T-helper 9 cell (primary cell): ENCODE measurements at regions not wholly inside any gene's neighbourhood (a gene's known extent, or its start where the extent isn't known, plus 50 kb on each side); places are given as distances from the start of the nearest gene placed in this dataset.
"Not testable (repeated sequence)": the region's sequence is repeated elsewhere in the genome, so short reads cannot be mapped to it uniquely, and the experiment has no call there.

Experiments used
- DNase-seq: peaks from one replicate; pipeline ENCODE4 v3.0.0-alpha.2; 2020

DNA sequence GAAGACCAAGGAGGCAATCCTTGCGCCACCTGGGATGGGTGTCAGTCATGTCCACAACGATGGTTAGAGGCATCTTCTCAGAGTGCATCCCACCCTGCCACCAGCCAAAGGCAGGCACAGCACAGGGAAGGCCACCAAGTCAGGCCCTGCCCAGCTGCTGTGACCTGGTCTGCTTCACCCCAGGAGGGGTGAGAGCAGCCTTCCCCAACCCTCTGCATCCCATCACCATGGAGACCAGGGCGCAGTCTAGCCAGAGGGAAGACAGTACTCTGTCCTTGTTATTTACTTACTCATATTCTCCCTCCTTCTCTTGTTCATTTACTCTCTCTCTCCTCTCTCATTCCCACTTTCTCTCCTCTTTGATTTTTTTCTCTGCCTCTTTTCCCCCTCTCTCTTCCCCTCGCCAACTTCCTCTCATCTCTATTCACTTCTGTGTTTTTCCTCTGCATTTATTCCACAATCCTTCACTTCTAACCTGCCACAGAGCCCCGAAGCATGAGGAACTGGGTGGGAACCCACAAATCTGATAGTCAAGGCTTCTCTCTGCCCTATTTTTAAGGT is 749.4 kb downstream of the UQCRFS1 start:
- no peak for DNase-seq

GRCh38 chr19:28457620-28458019 is 755.3 kb downstream of the UQCRFS1 start:
- DNase-seq = no peak

- DNase-seq = no peak
These were observed 756.1 kb downstream of the UQCRFS1 start for GRCh38 chr19:28456708-28457320.

- no peak for DNase-seq
These were observed 756.7 kb downstream of the UQCRFS1 start for GRCh38 chr19:28456252-28456651.

GRCh38 chr19:28454083-28454482 is 758.9 kb downstream of the UQCRFS1 start:
- no peak for DNase-seq

GRCh38 chr19:28453420-28453819 is 759.5 kb downstream of the UQCRFS1 start:
- no peak for DNase-seq

GRCh38 chr19:28449803-28450202 is 763.1 kb downstream of the UQCRFS1 start:
- DNase-seq = no peak

GRCh38 chr19:28446511-28446910 is 766.4 kb downstream of the UQCRFS1 start:
- no peak for DNase-seq

DNA sequence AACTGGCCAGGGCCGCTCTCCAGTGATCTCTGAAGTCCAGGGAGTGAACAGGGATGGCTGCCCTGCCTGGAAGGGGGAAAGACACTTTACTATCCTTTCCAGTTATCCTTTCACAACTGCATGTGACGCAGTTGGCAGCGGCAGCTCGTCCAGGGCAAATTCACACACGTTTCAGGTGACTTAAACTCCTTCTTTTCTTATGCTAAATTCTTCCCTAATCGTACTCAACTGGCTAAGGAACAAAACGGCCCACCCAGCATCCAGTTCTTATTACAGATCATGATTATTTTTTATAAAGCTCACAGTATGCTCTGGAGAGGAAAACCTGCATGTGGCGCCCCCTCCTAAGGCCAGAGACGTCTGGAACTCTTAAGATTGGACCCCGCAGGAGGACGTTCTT is 767.1 kb downstream of the UQCRFS1 start:
- DNase-seq = no peak

DNA sequence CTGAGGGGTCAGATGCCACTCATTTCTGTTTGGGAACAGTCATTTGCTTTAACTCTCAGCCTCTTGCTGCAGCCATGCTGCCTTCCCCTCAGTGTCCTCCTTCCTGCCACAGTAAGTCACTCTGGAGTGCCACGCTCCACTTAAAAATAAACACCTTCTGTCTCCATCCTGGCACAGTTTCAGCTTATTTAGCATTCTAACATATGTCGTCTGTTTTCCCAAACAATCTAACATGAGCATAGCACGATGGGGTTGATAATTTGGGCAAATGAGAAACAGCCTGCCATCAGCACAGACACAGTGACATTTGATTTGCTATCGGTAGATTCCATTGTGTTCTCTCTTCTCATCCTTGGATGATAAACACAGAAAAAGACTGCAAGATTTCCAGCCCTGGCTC is 768.6 kb downstream of the UQCRFS1 start:
- no peak for DNase-seq

DNA sequence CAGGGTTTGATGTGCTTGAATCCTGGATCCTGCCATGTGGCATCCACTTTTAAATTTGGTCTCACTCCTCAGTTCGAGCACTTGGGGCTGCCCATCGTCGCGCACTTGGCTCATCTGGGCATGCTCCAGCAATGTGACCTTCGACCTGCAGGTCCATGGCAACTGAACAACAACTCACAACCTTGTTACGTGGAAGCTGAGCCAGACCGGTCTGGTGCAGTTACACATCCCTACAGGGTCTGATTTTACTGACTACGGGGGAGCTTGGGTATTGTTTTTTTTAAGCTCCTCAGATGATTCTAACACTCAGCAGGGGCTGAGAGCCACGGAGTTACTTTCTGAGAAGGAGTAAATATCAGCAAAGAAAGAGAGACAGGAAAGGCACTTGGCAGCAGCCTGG is 769.6 kb downstream of the UQCRFS1 start:
- no peak for DNase-seq

DNA sequence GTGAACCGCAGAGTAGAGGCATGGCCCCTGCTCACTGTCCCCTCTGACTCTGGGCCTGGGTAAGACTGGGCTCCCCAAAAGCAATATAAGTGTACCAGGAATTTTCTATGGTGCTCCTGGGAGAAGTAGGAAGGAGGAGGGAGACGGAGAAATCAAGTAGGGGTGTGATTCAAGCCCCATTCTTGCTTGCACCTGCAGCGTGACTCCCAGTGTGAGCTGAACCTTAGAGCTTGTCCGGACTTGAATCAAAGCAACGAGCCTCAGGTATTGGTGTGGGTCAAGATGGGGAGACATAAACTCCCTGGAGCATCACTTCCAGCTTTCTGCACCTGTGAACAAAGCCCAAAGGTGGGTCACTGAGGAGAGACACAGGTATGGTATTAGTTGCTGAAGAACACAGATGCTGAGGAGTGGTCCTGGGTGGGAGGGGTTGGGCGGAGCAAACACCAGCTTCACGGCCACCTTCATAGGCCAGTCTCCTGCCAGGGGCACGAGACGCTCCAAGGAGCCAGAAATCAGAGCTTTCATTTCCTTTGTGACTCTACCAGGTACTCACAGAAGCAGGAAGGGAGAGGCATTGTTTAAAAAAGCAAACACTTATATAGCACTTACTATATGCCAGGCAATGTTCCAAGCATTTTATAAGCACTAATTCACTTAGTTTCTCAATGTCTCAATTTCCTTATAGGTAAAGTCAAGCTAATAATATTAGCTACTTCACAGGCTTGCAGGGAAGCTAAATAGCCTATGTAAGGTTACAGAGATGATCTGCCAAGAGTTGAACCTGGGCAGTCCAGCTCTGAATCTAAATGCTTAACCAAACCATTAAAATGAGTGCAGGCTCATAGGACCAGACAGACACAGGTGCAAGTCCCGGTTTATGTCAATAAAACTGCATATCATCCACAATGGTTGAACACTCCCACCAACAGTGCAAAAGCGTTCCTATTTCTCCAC is 775.3 kb downstream of the UQCRFS1 start:
- no peak for DNase-seq

DNA sequence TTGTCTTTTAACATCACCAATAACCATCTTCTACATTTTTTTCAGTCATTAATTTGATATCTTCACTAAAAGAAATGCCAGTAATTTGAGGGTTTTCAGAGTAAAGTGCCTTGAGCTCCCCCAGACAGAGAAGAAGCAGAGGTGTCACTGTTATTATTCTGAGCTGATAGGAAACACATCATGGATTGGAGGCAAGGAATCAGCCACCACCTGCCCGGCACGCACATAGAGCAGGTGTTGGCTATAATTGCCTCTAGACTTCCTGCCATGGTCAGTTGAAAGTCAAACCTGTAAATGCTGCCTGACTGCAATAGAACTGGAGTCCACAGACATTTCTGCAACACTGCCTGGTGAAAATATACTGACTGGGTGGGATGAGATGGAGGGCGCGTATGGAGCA is 776.6 kb downstream of the UQCRFS1 start:
- DNase-seq = no peak

- no peak for DNase-seq
These were observed 777.2 kb downstream of the UQCRFS1 start for GRCh38 chr19:28435551-28436271.

DNA sequence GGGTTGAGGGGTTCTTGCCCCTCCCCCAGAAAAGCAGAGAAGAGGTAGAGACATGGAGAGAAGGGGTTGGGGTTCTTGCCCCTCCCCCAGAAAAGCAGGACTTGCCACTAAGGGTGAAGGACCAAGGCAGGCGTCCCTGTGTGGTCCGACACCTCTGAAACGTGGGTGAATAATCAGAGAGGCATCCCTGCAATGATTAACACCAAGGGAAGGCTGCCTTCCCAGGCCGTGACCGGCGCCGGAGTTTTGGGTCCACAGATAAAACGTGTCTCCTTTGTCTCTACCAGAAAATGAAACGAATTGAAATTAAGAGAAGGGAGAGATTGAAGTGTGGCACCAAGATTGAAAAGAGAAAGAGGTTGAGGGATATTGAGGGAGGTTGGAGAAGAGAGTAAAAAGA is 778.2 kb downstream of the UQCRFS1 start:
- DNase-seq = not testable (repeated sequence)

- DNase-seq = not testable (repeated sequence)
These were observed 778.6 kb downstream of the UQCRFS1 start for GRCh38 chr19:28434365-28434764.

DNA sequence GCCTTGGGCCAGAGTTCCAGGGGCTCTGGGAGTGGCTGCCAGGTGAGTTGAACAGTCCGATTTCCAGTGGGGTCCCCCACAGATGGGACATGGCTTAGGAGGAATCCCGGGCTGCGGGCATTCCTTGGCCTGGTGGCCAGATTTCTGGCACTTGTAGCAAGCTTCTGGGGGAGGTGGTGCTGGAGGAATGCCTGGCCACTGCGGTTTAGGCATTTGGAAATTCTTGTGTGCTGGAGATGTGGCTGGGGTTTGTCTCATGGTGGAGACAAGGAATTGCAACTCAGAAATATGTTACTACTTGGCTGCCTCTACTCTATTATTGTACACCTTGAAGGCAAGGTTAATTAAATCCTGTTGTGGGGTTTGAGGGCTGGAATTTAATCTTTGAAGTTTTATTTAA is 779.8 kb downstream of the UQCRFS1 start:
- not testable (repeated sequence) for DNase-seq

- DNase-seq = no peak
These were observed 782.7 kb downstream of the UQCRFS1 start for GRCh38 chr19:28430214-28430613.

DNA sequence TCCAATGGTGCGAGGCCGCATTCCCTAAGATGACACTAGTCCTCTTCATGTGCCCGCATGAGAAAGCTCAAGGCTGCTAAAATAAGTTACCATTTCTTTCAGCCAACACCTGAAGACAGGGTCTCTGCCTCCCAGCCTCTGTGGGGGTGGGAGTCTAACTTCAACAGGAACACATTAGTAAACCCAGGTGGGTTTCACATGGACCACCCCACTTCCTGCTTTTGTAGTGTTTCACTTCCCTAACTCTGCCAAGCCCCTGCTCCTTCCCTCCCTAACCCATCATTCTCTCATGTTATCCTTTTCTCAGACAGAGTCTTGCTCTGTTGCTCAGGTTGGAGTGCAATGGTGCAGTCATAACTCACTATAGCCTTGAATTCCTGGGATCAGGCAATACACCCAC is 783.6 kb downstream of the UQCRFS1 start:
- no peak for DNase-seq

- DNase-seq = no peak
These were observed 784.1 kb downstream of the UQCRFS1 start for GRCh38 chr19:28428663-28429348.

DNA sequence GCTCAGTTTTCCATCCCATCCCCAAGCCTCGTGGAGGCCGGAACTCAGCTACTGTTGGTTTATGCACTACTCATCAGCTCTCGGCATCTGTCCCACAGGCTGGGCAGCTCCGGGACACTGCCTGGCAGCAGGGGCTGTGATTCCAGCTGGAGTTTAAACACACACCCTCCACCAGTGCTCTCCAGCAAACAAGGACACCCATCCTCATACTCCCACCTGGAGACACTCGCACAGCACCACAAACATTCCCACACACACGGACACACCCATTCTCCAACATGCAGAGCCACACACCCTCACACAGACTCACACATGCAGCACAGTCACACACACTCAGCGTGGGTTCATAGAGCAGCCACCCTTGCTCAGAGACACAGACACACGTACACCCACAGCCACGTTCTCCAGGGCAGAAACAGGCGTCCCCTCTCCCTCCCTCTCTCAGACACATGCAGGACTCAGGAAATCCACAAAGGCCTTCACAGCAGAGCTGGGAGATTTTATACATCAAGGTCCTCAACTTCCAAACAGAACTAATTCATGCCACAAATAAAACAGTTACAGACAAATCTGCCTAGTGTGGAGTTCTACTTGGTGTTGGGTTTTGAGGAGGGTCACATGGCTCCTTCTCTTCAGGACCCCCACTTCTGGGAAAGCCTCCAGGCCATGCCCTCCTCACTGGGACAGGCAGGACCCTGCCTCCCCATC is 785.4 kb downstream of the UQCRFS1 start:
- DNase-seq = no peak

DNA sequence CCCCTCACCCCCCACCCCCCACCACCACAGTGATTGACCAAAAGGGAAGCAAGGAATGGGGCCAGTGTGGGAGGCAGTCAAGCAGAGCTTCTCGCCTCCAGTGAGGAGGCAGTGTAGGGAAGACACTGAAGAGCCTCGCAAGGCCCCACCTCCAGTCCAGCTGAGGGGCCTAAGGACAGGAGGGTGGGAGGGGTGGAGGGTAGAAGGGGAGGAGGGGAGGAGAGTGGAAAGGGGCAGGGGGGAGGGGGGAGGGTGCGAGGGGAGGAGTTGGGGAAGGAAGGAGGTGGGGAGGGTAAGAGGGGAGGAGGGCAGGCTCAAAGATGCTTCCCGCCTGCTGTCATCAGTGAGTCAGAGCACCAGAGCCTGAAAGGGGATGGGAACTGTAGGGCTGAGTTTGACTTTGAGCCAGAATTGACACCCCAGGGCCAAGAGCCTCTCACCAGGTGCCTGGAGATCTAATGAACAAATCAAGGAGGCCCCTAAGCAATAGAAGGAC is 786.2 kb downstream of the UQCRFS1 start:
- no peak for DNase-seq
